GM23248 (cell line): ENCODE measurements at regions not wholly inside any gene's neighbourhood (a gene's known extent, or its start where the extent isn't known, plus 50 kb on each side); places are given as distances from the start of the nearest gene placed in this dataset.

ENCODE experiments used
- DNase-seq: peaks from one replicate; pipeline ENCODE4 v3.0.0-alpha.2; 2015
- H2AFZ ChIP-seq: fragments of 200-600 bp; sonication (generic); 2 replicates; pipeline ENCODE4 v1.6.1; 2016; ENCODE audit warnings: antibody characterized with exemption
- H3F3A ChIP-seq: fragments of 200-600 bp; sonication (generic); 2 replicates; pipeline ENCODE4 v1.6.1; 2016; ENCODE audit warnings: mild to moderate bottlenecking, antibody characterized with exemption, mixed run types; ENCODE audit not compliant: insufficient read depth
- H3K27ac ChIP-seq: fragments of 200-600 bp; sonication (generic); 2 replicates; pipeline ENCODE4 v1.5.1; 2016; ENCODE audit warnings: mild to moderate bottlenecking
- H3K27me3 ChIP-seq: fragments of 200-600 bp; sonication (generic); replicated peaks from 2 replicates; pipeline ENCODE4 v1.6.1; 2016; ENCODE audit warnings: mild to moderate bottlenecking; ENCODE audit not compliant: insufficient read depth
- H3K36me3 ChIP-seq: fragments of 200-600 bp; sonication (generic); 2 replicates; pipeline ENCODE4 v1.6.1; 2016; ENCODE audit warnings: low read depth, mild to moderate bottlenecking
- H3K4me1 ChIP-seq: fragments of 200-600 bp; sonication (generic); 2 replicates; pipeline ENCODE4 v1.6.1; 2016; ENCODE audit warnings: mild to moderate bottlenecking; ENCODE audit not compliant: insufficient read depth
- H3K4me2 ChIP-seq: fragments of 200-600 bp; sonication (generic); one replicate; pipeline ENCODE4 v1.6.1; 2016; ENCODE audit warnings: mild to moderate bottlenecking; ENCODE audit not compliant: unreplicated experiment
- H3K4me3 ChIP-seq: fragments of 200-600 bp; sonication (generic); 2 replicates; pipeline ENCODE4 v1.5.1; 2016; ENCODE audit warnings: mild to moderate bottlenecking
- H3K79me2 ChIP-seq: fragments of 200-600 bp; sonication (generic); 2 replicates; pipeline ENCODE4 v1.6.1; 2016; ENCODE audit warnings: mild to moderate bottlenecking; ENCODE audit not compliant: insufficient read depth
- H3K9ac ChIP-seq: fragments of 200-600 bp; sonication (generic); 2 replicates; pipeline ENCODE4 v1.6.1; 2016; ENCODE audit warnings: mild to moderate bottlenecking
- H3K9me2 ChIP-seq: fragments of 200-600 bp; sonication (generic); 2 replicates; pipeline ENCODE4 v1.6.1; 2016; ENCODE audit warnings: mixed run types, mild to moderate bottlenecking, moderate library complexity; ENCODE audit not compliant: insufficient read depth
- H3K9me3 ChIP-seq: fragments of 200-600 bp; sonication (generic); one replicate; pipeline ENCODE4 v1.6.1; 2017; ENCODE audit warnings: low read depth
- H4K20me1 ChIP-seq: fragments of 200-600 bp; sonication (generic); 2 replicates; pipeline ENCODE4 v1.6.0; 2016; ENCODE audit not compliant: insufficient read depth
- EZH2 ChIP-seq: fragments of 200-600 bp; sonication (generic); IDR thresholded peaks from 2 replicates; pipeline ENCODE4 v1.6.1; 2018; ENCODE audit warnings: antibody characterized with exemption, mild to moderate bottlenecking; ENCODE audit not compliant: insufficient read depth, poor library complexity, severe bottlenecking
- EZH2phosphoT487 ChIP-seq: fragments of 200-600 bp; sonication (generic); IDR thresholded peaks from 2 replicates; pipeline ENCODE4 v1.6.1; 2018; ENCODE audit warnings: antibody characterized with exemption, moderate library complexity, mild to moderate bottlenecking, low read depth; ENCODE audit not compliant: insufficient read depth
- WGBS, 2 experiments: methylation state at CpG; one replicate each; pipeline ENCODE4 v1.1.6; 2015 to 2017; ENCODE audit warnings: low lambda C conversion rate in 2 of 2, low coverage in 1 of 2; ENCODE audit errors: missing lambda C conversion rate in 2 of 2; 5-methylcytosine and 5-hydroxymethylcytosine counted together
- in situ Hi-C: fragments of 300-500 bp; cut with MboI; formaldehyde crosslinking; loops from 2 replicates; pipeline ENCODE4 v1.15.0; 2020

- H3K9me3 ChIP-seq: no peaks in the 10 kb centered on the region
- peaks cover 12% of the 10 kb centered on the region for H3K27me3 ChIP-seq
- no peak overlapping the region for H3K9ac ChIP-seq
- in situ Hi-C loops: no loop called here
- H4K20me1 ChIP-seq: no peaks in the 10 kb centered on the region
- H3K4me3 ChIP-seq: no peak overlapping the region
- H3K4me1 ChIP-seq: no peaks in the 10 kb centered on the region
- no peaks in the 10 kb centered on the region for H3K36me3 ChIP-seq
- H3K79me2 ChIP-seq: no peaks in the 10 kb centered on the region
- H2AFZ ChIP-seq: no peak overlapping the region
- H3F3A ChIP-seq: no peaks in the 10 kb centered on the region
- no peak overlapping the region for H3K27ac ChIP-seq
- WGBS, 2 experiments: 35% methylated on average over 5 of the region's 5 CpGs
- no peak overlapping the region for H3K4me2 ChIP-seq
- H3K9me2 ChIP-seq: no peaks in the 10 kb centered on the region
- no peak for DNase-seq
- TF ChIP-seq EZH2 (no peak), EZH2phosphoT487 (no peak)
Measured at GRCh38 chr4:177611974-177612664, 169.9 kb upstream of the AGA start.

- Histone ChIP-seq H3F3A (no peaks in the 10 kb centered on the region), H3K27ac (no peak overlapping the region), H3K4me3 (no peak overlapping the region), H3K9me3 (no peaks in the 10 kb centered on the region), H3K9me2 (no peaks in the 10 kb centered on the region), H2AFZ (no peak overlapping the region), H3K36me3 (no peaks in the 10 kb centered on the region), H3K9ac (no peak overlapping the region), H3K4me1 (no peaks in the 10 kb centered on the region), H3K27me3 (peaks cover 12% of the 10 kb centered on the region), H3K79me2 (no peaks in the 10 kb centered on the region), H4K20me1 (no peaks in the 10 kb centered on the region), H3K4me2 (no peak overlapping the region)
- DNase-seq: no peak
- in situ Hi-C loops: no loop called here
- TF ChIP-seq EZH2phosphoT487: no peak
- no peak for TF ChIP-seq EZH2
- WGBS, 2 experiments: 10 to 20% methylated on average over 2 of the region's 2 CpGs
Measured at GRCh38 chr4:177612684-177613083, 170.4 kb upstream of the AGA start.

DNA sequence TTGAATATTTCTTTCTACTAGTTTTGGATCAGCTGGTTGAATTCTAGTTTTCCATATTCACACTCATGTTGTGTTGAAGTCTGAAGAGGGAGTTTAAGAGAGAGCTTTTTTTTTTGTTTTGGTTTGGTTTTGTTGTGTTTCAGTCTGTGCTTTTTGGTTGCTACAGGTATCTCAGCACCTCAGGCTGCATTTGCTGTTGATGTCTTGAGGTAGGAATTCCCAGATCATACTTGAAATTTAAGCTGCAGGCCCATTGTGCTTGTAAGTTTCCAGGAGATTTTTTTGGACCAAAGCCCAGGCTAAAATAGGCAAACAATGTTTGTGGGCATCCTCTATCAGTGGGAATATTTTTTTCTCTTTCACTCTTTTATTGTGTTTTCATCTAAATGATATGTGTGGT is 190.2 kb upstream of the AGA start:
- in situ Hi-C loops: no loop called here
- DNase-seq: no peak
- Histone ChIP-seq H2AFZ (no peak overlapping the region), H3K9me3 (no peaks in the 10 kb centered on the region), H4K20me1 (no peaks in the 10 kb centered on the region), H3K4me2 (no peak overlapping the region), H3K9me2 (no peaks in the 10 kb centered on the region), H3K27me3 (no peaks in the 10 kb centered on the region), H3K4me1 (no peaks in the 10 kb centered on the region), H3K27ac (no peak overlapping the region), H3K79me2 (no peaks in the 10 kb centered on the region), H3K4me3 (no peak overlapping the region), H3F3A (no peaks in the 10 kb centered on the region), H3K9ac (no peak overlapping the region), H3K36me3 (no peaks in the 10 kb centered on the region)
- TF ChIP-seq EZH2 (no peak), EZH2phosphoT487 (no peak)

DNA sequence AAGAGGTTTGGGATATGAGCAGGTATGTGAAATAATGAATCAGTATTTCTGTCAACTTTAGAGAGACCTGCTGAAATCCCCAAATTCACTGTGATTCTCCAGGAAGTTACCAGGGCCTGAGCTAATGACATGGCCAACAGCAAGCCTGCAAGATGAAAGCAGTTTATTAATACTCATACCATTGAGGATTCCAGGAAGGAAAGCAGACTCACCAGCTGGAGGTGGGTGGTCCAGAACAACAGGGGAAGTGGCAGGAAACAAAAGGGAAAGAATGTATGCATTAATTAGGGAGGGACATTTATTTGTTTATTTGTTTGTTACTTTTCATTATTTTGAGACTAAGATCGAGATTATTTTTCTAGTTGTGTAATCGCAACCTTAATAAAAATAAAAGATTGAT is 196.6 kb upstream of the AGA start:
- DNase-seq: no peak
- 10 to 14% methylated on average over 2 of the region's 2 CpGs for WGBS, 2 experiments
- H3K4me1 ChIP-seq: no peaks in the 10 kb centered on the region
- H3K36me3 ChIP-seq: no peaks in the 10 kb centered on the region
- no peaks in the 10 kb centered on the region for H3K79me2 ChIP-seq
- no peaks in the 10 kb centered on the region for H3K27me3 ChIP-seq
- H3F3A ChIP-seq: no peaks in the 10 kb centered on the region
- no peak overlapping the region for H3K9ac ChIP-seq
- no peaks in the 10 kb centered on the region for H3K9me3 ChIP-seq
- H3K4me2 ChIP-seq: no peak overlapping the region
- TF ChIP-seq EZH2: no peak
- TF ChIP-seq EZH2phosphoT487: no peak
- no peak overlapping the region for H2AFZ ChIP-seq
- no peak overlapping the region for H3K27ac ChIP-seq
- H4K20me1 ChIP-seq: no peaks in the 10 kb centered on the region
- no peaks in the 10 kb centered on the region for H3K9me2 ChIP-seq
- in situ Hi-C loops: no loop called here
- H3K4me3 ChIP-seq: no peak overlapping the region

GRCh38 chr4:177640864-177641263 is 198.6 kb upstream of the AGA start:
- Histone ChIP-seq H3K36me3 (no peaks in the 10 kb centered on the region), H4K20me1 (no peaks in the 10 kb centered on the region), H3K9me3 (no peaks in the 10 kb centered on the region), H3K27me3 (no peaks in the 10 kb centered on the region), H3K79me2 (no peaks in the 10 kb centered on the region), H3K4me3 (no peak overlapping the region), H3K9ac (no peak overlapping the region), H3K9me2 (no peaks in the 10 kb centered on the region), H3K4me1 (no peaks in the 10 kb centered on the region), H2AFZ (no peak overlapping the region), H3K4me2 (no peak overlapping the region), H3F3A (no peaks in the 10 kb centered on the region), H3K27ac (no peak overlapping the region)
- WGBS, 2 experiments: 16 to 19% methylated on average over 4 of the region's 4 CpGs
- in situ Hi-C loops: no loop called here
- TF ChIP-seq EZH2: no peak
- no peak for DNase-seq
